HG02938 (cell line): ENCODE measurements at regions not wholly inside any gene's neighbourhood (a gene's known extent, or its start where the extent isn't known, plus 50 kb on each side); places are given as distances from the start of the nearest gene placed in this dataset.
"Not testable (repeated sequence)": the region's sequence is repeated elsewhere in the genome, so short reads cannot be mapped to it uniquely, and the experiment has no call there.

Experiments
- ATAC-seq: cut with Tn5 transposase; IDR thresholded peaks from one replicate; pipeline ENCODE4 v1.9.1; 2021; ENCODE audit warnings: mild to moderate bottlenecking, moderate library complexity; ENCODE audit not compliant: unreplicated experiment

DNA sequence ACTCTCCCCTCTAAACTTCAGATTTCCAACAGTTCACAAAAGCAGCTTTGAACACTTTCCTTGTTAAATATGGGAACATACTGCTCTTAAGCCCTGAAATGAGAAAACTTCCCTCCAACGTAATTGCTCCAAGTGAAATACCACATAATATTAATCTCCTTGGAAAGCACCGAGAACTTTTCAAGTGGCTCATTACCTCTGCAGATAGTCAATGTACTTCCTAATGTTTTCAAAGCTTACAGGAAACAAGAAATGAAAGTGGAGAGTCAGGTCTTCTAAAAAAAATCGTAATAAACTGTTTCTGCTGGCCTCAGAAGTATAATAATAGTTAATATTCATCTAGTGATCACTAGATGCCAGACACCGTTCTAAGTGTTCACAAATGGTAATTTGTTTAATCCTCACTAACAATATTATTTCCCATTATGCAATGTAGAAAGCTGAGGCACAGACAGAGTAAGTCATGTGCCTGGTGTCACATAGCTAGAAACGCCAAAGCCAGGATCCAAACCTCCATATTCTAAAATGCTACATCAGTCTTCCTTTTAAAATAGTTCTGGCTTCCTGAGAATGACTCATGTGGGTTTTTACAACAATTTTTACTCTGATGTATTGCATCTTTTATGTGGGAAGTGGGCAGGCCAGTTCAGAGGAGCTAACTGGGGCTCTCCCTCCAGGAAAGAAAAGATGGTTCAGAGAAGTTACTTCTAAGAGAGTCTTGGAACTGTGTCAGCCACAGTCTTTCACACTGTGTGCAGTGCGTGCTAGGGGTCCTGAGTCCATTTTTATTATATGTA lies 177.2 kb downstream of the PLPPR4 start:
- ATAC-seq: no peak

DNA sequence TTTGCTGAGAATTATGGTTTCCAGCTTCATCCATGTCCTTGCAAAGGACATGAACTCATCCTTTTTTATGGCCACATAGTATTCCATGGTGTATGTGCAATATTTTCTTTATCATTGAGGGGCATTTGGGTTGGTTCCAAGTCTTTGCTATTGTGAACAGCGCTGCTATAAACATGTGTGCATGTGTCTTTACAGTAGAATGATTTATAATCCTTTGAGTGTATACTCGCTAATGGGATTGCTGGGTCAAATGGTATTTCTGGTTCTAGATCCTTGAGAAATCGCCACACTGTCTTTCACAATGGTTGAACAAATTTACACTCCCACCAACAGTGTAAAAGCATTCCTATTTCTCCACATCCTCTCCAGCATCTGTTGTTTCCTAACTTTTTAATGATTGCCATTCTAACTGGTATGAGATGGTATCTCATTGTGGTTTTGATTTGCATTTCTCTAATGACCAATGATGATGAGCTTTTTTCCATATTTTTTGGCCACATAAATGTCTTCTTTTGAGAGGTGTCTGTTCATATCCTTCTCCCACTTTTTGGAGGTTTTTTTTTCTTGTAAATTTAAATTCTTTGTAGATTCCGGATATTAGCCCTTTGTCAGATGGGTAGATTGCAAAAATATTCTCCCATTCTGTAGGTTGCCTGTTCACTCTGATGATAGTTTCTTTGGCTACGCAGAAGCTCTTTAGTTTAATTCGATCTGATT lies 180.1 kb downstream of the PLPPR4 start:
- ATAC-seq: not testable (repeated sequence)

DNA sequence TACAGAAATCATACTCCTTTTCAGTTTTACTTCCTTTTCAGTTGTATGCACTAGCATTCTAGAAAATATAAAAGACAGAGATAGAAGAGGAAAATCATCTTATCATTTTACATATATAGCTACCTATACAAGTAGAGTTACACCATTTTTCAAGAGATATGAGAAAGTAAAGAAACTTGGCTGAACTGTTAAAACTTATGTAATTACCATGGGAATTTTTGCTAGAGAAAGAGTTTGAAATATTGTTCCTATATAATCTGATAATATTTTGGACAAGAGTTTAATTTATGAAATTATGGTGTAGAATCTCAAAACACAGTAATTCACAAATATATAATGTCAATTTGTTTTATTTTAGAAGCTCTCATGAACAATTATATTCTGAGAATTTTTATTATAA lies 180.8 kb downstream of the PLPPR4 start:
- ATAC-seq: no peak

DNA sequence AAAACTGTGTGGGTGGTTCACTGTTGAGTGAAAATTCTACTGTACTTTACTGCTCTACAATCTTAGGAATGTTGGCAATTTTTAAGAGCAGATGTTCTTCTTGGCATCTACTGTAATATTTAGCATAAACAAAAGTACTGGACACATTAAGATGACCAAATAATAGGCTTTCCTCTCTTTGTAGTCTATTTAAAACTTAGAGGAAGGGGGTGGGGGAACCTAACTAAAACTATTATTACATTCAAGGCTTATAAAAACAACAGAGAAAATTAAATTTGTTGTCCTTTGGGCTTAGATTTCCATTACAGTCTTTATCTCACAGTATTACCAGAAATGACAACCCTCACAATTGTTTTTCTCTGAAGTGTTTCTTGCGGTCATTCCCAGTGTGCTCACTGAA lies 181.2 kb downstream of the PLPPR4 start:
- ATAC-seq: no peak

DNA sequence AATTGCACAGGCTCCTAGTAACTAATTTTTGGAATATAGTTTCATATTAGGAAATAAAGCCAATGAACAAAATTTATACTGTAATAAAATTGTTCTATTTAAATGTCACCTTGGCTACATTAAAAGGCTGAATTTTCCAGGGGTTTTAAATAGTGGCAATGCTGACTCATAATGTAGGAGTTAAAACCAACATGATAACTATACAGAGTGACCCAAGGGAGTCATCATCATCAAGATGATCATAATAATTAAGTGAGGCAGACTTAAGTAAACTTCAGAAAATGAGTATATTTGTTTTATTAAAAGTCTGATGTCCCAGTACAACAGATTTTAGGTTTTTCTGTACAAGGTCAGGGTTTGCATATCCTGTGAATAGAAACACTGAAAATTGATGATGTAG lies 183.4 kb downstream of the PLPPR4 start:
- no peak for ATAC-seq

DNA sequence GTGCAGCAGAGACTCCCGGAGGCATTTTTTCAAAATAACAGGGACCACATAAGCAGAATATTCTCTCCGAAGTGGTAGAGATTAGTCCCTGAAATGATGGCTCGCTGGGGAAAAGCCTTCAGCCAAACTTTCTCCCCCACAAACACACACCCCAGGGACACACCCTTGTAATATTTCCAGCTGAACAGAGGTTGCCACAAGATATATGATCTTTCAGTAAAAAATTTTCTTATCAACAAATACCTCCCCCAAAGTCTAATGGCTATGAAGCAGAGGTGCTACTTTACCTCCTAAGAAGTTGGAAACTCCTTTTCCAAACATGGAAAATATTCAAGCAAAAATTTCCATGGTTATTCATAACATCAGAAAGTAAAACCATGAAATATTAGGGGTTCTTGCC lies 190.2 kb upstream of the PALMD start:
- ATAC-seq: no peak

DNA sequence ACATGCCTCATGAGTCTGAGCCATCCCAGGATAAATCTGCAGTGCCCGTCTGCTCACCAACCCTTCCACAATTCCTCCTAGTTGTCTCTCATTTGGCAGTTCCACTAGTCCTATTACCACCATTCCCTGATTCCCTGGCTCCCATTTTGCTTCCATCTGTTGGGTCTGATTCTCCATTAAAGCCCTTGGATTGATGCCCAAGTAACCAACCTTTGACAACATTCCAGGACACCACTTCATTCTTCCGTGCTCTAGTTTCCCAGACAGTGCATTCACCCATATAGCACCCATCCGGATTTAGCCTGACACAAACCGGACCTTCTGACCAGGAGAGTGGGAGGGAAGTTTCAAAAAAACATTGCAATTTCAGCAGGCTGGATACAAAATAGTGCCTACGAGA lies 189.4 kb upstream of the PALMD start:
- ATAC-seq: no peak

DNA sequence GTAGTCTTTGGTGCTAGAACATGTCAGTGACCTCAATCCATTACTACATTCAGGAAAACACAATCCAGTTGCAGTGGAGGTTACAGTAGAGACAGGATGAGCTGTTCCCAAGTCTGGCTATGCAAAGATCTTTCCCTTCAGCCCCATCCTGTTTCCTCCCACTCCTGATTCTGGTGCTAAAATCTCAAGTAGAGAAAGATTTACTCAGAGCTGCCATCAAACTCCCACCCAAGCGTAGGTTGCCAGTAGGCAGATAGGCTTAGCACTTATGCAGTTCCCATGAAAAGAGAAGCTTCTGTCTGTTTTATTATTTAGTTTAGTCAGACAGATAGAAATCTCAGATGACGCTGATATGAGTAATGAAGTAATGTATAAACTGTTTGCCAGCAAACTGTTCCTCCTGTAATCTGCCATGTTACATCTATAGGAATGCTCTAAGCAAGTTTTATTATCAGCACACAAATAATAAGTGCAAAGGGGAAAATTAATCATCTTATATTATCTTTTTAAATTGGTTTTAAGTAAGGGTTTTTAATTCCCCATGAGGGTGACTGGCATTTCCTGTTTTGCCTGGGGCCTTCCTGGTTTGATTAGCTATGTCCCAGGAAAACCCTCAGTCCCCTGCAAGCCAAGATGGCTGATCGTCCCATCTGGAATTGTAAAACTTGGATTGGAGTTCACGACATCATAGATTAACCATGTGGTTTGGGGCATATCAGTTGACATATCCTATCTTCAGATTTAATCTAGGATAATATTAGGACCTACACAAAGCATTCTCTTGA lies 188.3 kb upstream of the PALMD start:
- no peak for ATAC-seq

DNA sequence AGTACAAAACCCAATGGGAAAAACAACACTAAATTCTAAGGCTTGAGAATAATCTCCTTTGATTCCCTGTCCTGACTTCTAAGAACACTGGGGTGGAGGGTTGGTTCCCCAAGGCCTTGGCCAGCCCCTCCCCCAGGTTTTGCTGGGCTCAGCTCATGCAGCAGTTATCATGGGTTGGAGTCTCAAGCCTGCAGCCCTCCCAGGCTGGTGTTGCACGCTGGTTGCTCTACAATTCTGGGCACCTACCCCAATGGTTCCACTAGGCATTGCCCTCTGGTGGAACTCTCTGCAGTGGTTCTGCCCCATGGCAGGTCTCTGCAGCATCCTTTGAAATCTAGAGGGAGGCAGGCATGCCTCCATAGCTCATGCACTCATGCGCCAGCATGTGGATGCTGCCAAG lies 184.4 kb upstream of the PALMD start:
- ATAC-seq: no peak

DNA sequence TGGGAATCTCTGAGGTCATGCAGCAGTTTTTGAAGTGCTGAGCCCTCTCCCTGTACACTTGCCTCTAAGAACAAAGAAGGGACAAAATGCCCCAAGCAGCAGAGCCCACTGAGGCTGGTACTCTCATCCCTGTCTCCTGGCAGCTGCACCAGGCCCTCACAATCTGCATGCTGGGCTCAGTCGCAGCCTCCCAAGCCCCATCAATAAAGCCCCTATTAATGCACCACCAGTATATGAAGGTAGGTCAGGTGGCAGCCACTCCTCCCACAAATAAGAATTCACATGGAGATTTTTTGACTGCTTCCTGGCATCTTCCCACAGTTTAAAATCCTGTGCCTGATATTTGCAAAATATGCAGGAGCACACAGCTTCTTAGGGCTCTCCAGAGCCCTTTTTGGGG lies 181.2 kb upstream of the PALMD start:
- no peak for ATAC-seq

DNA sequence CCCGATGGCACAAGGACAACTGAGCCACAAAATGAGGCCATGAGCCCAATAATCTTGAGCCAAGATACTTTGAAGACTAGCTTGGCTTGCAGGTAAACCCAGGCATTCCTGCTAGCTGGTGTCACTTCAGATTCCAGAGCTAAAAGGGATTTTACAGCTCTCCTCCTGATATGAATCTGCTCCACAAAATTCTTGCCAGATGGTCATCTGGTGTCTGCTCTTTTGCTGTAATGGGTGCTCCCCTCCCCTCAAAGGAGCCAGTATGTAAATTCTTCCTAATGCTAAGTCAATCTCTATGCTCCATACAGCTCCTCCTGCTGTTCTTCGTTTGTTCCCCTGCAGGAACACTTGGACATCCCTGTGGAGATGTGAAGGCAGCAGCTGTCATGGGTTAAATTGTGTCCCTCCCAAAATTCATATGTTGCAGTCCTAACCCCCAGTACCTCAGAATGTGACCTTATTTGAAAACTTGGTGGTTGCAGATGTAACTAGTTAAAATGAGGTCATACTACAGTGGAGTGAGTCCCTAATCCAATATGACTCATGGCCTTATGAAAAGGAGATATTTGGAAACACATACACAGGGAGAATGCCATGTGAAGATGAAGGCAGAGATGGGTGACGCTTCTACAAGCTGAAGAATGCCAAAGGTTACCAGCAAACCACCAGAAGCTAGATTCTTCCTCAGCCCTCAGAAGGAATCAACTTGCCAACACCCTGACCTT lies 180.6 kb upstream of the PALMD start:
- no peak for ATAC-seq

DNA sequence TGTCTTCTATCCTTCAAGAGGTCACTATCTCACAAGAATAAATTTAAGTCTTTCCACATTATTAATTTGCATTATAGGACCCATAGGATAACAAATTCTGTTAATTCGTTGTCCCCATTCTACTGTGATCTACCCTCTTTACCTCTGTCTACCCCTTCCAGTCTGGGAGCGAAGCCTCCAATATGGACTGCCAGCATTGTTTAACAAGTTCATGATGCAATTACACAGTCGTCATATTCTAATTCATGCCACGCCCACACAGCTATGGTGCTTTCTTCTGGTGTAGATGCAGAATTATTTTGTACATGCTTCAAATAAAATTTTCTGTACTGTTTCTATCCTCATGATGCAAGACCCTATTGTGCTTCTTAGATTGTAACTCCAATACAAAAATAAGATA lies 178.3 kb upstream of the PALMD start:
- ATAC-seq: no peak

DNA sequence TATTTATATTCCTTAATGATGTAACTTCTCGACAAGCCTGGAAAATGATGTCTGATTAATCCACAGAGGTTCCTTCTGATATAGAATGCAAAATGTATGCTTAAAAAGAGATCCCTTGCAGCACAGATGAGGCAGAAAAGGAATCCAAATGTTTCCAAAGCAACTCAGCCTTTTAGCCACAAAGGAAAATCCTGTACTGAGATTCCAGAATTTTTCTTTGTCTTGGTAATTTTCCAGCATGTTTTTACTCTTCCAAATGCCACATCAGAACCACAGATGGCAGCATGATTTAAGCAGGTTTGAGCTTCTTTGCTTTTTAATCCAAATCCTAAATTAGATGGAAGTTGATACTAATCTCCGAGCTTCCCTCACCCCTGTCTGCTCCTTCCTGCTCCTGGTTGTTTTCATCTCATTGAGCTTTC lies 176.4 kb upstream of the PALMD start:
- no peak for ATAC-seq

DNA sequence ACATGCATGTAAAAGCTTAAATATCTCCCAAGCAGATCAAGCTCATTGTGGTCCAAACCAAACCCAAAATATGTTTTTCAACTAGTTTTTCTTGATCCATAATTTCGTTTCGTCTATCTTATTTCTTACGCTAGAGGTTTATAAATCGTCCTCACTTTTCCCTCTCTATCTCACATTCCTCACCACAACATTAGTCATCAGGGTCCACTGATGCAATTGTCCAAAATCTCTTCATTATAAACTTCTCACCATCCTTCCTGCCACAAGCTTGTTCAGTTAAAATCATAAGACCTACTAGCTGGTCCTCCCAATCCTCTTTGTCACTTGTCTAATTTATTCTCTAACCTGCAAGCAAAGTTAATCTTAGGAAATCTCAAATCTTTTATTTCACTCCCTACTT lies 173.0 kb upstream of the PALMD start:
- no peak for ATAC-seq

DNA sequence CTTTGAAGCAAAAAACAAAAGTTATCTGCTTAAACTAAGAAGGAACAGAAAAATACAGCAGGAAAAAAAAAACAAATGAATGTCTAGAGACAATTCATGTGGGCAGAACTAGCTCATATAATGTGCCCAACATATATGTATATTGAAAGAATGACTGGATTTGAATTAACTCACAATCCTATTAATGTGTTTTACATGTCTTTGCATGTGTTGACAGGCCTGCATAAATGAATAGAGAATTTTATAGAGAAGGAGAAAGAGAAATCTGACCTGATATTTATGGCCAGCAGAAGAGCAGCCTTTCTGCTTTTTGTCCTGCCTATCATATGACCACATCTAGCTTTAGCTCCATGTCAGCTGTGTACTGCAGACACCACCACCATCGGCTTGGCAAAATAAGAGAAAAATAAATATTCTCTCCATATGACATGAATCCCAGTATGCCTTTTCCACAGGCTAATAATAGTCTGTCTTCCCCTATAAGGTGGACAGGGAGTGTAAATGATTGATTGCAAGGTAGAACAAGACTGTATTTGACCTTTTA lies 171.5 kb upstream of the PALMD start:
- no peak for ATAC-seq

DNA sequence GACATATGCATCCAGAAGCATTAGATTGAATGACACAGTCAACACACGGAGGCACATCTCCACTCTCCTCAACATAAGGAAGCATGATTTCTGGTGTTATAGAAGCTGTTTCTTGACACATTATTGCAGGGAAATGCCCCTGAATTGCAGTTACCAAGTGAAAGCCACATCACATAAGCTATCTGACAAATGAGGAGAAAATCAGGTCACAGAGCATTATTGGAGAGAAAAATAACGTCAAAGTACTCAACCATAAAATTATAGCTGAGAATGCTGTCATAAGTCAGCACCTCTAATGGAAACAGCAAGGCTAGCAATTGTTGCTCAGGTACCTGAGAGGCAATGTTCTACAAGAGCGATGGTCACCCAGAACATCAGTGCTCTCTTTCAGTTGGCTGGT lies 169.9 kb upstream of the PALMD start:
- ATAC-seq: no peak

DNA sequence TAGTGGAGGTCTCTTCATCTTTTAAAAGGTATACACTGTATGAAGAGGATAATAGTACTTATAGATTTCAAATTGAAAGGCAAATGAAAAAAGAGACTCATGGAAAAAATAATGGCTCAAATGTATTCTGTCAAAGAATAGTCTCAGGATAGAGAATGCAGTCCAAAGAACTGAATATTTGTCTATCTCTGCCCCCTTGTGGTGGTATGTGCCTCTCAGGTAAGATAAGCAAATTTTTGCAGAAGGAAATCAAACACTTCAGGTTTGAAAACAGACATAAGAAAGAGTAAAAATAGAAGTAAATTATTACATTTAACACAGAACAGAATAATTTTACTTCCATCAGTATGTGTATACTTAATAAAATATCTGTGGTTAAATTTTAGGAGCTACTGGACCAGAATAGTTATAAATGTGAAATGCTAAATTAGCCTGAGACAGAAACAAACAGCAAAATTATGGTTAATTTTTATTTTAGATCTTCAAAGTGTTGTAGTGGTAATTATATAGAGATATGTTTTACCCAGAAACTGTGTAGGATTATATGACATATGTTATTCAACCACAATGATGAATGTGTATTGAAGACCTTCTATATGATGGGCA lies 164.4 kb upstream of the PALMD start:
- ATAC-seq: no peak

DNA sequence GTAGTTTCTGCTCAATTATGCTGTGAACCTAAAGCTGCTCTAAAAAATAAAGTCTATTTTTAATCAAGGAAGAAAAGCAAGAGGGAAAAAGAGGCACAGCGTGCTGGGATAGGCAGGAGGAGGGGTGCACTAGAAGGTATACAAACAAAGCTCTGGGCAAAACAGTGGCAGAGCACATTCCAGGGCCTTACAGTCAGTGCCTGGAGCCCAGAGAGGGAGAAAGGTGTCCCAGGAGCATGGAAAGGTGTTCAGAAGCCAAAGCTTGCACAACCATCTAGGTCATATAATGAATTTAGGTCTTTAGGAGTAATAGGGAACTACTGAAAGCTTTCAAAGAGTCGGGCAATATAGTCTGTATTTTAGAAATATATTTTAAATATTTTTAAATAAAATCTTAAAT lies 163.6 kb upstream of the PALMD start:
- no peak for ATAC-seq

DNA sequence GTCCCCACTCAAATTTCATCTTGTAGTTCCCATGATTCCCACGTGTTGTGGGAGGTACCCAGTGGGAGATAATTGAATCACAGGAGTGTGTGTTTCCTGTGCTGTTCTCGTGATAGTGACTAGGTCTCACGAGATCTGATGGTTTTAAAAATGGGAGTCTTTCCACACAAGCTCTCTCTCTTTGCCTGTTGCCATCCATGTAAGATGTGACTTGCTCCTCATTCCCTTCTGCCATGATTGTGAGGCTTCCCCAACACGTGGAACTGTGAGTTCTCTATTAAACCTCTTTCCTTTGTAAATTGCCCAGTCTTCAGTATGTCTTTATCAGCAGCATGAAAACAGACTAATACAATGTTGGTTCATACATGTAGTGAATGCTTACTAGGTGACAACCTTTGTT lies 163.2 kb upstream of the PALMD start:
- ATAC-seq: no peak

DNA sequence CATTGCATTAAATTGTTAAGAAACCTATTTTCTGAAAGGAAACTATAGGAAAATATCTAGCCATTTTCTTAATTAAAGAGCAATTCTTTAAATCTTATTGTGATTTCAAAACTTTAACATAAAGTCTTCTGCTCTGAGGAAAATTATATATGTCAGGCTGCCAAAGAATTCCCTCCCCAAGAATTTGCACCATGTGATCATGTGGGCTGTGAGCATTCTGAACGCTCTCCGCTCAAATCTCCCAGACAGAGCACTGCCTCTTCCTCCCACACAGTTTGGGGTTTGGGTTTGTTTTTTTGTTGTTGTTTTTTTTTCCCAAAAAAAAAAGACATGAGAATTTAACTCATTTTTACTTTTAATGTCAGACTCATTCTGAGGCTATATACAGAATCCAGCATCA lies 155.9 kb upstream of the PALMD start:
- ATAC-seq: no peak
